Prostate gland (tissue), 2 donors: ENCODE measurements at regions not wholly inside any gene's neighbourhood (a gene's known extent, or its start where the extent isn't known, plus 50 kb on each side); places are given as distances from the start of the nearest gene placed in this dataset.
A peak's percentile ranks its signal among the peaks of the same experiment; 100 is the strongest.

Experiments used
- DNase-seq: peaks from one replicate; pipeline ENCODE4 v3.0.0-alpha.2; 2019; ENCODE audit warnings: low spot score
- H3K27ac ChIP-seq, 2 donors: fragments of 200-600 bp; sonication (generic); 2 replicates each; pipeline ENCODE4 v1.5.1; 2017 to 2019
- H3K27me3 ChIP-seq: fragments of 200-600 bp; sonication (generic); replicated peaks from 2 replicates; pipeline ENCODE4 v1.5.1; 2019; ENCODE audit not compliant: insufficient read depth
- H3K36me3 ChIP-seq, 2 donors: fragments of 200-600 bp; sonication (generic); 1 replicate in 1 of 2; 2 replicates in 1 of 2; pipeline versions ENCODE4 v1.5.1 to v1.8.1; 2017 to 2019
- H3K4me1 ChIP-seq: fragments of 200-600 bp; sonication (generic); replicated peaks from 2 replicates; pipeline ENCODE4 v1.5.1; 2019
- H3K4me3 ChIP-seq, 2 donors: fragments of 200-600 bp; sonication (generic); 2 replicates each; pipeline ENCODE4 v1.5.1; 2017 to 2019
- H3K9me3 ChIP-seq: fragments of 200-600 bp; sonication (generic); 2 replicates; pipeline ENCODE4 v1.5.1; 2017
- POLR2A ChIP-seq: fragments of 450-650 bp; IDR thresholded peaks from one replicate; pipeline ENCODE4 v1.6.1; 2016; ENCODE audit warnings: antibody characterized with exemption, mild to moderate bottlenecking
- POLR2AphosphoS5 ChIP-seq: sonication (generic); formaldehyde crosslinking; IDR thresholded peaks from one replicate; pipeline ENCODE4 v1.6.1; 2017; ENCODE audit warnings: antibody characterized with exemption
- WGBS: methylation state at CpG from one replicate; pipeline ENCODE4 v1.1.5; 2018; 5-methylcytosine and 5-hydroxymethylcytosine counted together
- intact Hi-C: fragments of 100-400 bp; cut with DNase I; formaldehyde crosslinking; loops from one replicate; pipeline ENCODE4 v1.14.2; 2022
- TF ChIP-seq, protein P1 (sequence below), 4 experiments: fragments of 200-600 bp in 2 of 4; fragments of 450-650 bp in 2 of 4; sonication (generic) in 2 of 4; IDR thresholded peaks; 1 replicate in 3 of 4; 2 replicates in 1 of 4; pipeline ENCODE4 v1.5.1; 2016 to 2019; ENCODE audit warnings: antibody characterized with exemption in 4 of 4, mild to moderate bottlenecking in 2 of 4, moderate library complexity in 2 of 4

DNA sequence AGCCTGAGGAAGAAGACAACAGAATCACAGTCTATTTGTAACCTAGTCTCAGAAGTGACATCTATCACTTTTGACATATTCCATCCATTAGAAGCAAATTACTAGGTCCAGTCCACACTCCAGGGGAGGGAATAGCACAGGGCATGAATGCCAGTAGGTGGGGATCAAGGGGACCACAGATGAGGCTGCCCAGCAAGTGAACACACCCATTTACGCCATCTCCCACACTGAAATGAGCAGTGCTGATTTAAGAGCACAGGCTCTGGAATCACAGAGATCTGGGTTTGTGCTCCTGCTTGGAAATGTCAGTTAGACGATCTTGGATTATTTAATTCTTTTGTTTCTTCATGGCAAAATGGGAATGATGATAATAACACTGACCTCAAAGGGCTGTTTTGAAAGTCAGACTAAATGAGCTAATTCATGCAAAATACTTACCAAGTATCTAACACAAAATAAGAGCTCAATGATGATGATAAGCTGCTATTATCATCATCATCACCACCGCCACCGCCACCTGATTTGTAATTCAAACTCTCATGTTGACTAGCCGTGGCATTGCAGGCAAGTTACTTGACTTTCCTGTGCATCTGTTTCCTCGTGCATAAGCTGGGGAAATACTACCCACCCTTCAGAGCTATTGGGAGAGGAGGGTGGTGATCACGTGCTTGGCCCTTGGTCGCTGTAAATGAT is 138.9 kb upstream of the KLF14 start:
- Histone ChIP-seq H3K9me3 (no peaks in the 10 kb centered on the region), H3K36me3 (peaks cover 0 to 3% of the 10 kb centered on the region in 2 donors), H3K4me1 (no peaks in the 10 kb centered on the region), H3K27ac (no peak overlapping the region), H3K27me3 (no peaks in the 10 kb centered on the region), H3K4me3 (no peak overlapping the region)
- DNase-seq: no peak
- WGBS: 80% methylated on average over 8 of the region's 8 CpGs
- intact Hi-C loops: no loop called here
- TF ChIP-seq, protein P1, sequence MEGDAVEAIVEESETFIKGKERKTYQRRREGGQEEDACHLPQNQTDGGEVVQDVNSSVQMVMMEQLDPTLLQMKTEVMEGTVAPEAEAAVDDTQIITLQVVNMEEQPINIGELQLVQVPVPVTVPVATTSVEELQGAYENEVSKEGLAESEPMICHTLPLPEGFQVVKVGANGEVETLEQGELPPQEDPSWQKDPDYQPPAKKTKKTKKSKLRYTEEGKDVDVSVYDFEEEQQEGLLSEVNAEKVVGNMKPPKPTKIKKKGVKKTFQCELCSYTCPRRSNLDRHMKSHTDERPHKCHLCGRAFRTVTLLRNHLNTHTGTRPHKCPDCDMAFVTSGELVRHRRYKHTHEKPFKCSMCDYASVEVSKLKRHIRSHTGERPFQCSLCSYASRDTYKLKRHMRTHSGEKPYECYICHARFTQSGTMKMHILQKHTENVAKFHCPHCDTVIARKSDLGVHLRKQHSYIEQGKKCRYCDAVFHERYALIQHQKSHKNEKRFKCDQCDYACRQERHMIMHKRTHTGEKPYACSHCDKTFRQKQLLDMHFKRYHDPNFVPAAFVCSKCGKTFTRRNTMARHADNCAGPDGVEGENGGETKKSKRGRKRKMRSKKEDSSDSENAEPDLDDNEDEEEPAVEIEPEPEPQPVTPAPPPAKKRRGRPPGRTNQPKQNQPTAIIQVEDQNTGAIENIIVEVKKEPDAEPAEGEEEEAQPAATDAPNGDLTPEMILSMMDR (IDR thresholded peaks at IDR 0.05): no peak
- TF ChIP-seq POLR2A: no peak

DNA sequence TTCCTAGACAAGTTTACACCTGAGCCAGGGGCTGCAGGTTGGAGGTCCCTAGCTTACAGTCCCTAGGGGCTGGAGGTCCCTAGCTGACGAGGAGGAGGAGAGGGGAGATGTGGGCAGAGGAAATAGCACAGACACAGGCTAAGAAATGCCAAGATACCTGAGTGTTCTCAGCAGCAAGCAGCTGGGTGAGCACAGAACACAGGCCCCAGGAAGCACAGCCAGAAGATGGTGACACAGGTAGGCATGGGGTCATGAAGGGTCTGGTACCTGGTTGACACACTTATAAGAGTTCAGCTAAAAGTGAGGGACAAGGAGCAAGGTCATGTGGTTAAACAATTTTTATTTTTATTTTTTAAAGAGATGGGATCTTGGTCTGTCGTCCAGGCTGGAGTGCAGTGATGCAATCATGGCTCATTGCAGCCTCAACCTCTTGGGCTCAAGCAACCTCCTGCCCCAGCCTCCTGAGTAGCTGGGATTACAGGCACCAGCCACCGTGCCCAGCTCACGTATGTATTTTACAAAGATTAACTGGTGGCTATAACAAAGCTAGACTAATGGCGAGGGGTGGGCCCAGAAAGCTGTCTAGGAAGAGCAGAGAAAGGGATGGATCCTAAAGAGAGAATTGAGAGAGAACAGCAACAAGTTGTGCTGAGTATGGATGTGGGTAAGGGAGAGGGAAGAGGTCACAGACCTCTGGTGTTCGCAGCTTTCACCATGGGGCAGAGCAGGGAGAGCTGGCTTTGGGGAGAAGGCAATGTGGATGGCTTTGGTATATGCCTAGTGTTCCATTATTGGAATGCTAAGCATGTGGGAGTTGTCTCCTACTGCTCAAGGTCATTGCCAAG is 140.3 kb upstream of the KLF14 start:
- no peak for TF ChIP-seq POLR2AphosphoS5
- TF ChIP-seq POLR2A: no peak
- TF ChIP-seq, protein P1 (IDR thresholded peaks at IDR 0.05): no peak
- no peaks in the 10 kb centered on the region for H3K4me1 ChIP-seq
- intact Hi-C loops: no loop called here
- 96% methylated on average over 6 of the region's 6 CpGs for WGBS
- DNase-seq: no peak
- H3K27ac ChIP-seq: no peak overlapping the region
- no peaks in the 10 kb centered on the region for H3K27me3 ChIP-seq
- no peaks in the 10 kb centered on the region for H3K9me3 ChIP-seq
- peaks cover 0 to 4% of the 10 kb centered on the region in 2 donors for H3K36me3 ChIP-seq
- no peak overlapping the region for H3K4me3 ChIP-seq

DNA sequence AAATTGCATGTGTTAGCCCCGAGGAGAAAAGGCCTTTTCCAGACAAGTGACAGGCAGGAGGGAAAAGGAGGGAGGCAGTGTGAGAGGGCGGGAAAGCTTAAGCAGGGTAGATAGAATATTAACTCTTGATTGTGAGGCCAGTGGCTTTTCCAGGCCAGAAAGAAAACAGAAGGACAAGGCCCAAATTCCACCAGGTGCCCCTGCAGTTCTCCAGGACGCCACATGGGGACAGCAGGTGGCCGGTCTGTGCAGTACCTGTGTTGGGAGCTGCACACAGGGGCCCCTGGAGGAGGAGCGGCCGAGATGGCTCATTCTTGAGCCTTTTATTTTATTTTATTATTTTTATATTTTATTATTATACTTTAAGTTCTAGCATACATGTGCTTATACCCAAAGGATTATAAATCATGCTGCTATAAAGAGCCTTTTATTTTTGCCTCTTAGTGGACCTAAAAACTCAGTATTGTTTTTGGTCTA is 141.3 kb upstream of the KLF14 start:
- DNase-seq: no peak
- 19% methylated on average over 6 of the region's 6 CpGs for WGBS
- Histone ChIP-seq H3K9me3 (no peaks in the 10 kb centered on the region), H3K27me3 (no peaks in the 10 kb centered on the region), H3K4me1 (no peaks in the 10 kb centered on the region), H3K27ac (no peak overlapping the region), H3K4me3 (no peak overlapping the region), H3K36me3 (peaks cover 0 to 4% of the 10 kb centered on the region in 2 donors)
- intact Hi-C loops: no loop called here
- TF ChIP-seq, protein P1 (IDR thresholded peaks at IDR 0.05): peak; percentile 66 to 82 (median 75)
- TF ChIP-seq POLR2AphosphoS5: no peak

DNA sequence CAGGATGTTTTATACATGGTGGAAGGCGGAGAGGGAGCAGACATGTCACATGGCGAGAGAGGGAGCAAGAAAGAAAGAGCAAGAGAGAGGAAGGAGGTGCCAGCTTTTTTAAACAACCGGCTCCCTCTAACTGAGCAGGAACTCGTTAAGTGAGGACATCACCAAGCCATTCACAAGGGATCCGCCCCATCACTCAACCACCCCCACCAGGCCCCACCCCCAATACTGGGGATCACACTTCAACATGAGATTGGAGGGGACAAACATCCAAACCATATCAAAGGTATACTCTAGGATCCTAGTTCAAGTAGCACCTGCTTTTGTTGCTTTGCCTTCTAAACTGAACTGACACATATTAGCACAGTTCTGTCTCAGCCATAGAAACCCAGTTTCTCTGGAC is 141.9 kb upstream of the KLF14 start:
- Histone ChIP-seq H3K9me3 (no peaks in the 10 kb centered on the region), H3K27ac (no peak overlapping the region), H3K36me3 (peaks cover 0 to 4% of the 10 kb centered on the region in 2 donors), H3K4me1 (no peaks in the 10 kb centered on the region), H3K27me3 (no peaks in the 10 kb centered on the region), H3K4me3 (no peak overlapping the region)
- intact Hi-C loops: no loop called here
- no peak for DNase-seq
- 79% methylated on average over 5 of the region's 5 CpGs for WGBS
- TF ChIP-seq POLR2AphosphoS5: no peak

DNA sequence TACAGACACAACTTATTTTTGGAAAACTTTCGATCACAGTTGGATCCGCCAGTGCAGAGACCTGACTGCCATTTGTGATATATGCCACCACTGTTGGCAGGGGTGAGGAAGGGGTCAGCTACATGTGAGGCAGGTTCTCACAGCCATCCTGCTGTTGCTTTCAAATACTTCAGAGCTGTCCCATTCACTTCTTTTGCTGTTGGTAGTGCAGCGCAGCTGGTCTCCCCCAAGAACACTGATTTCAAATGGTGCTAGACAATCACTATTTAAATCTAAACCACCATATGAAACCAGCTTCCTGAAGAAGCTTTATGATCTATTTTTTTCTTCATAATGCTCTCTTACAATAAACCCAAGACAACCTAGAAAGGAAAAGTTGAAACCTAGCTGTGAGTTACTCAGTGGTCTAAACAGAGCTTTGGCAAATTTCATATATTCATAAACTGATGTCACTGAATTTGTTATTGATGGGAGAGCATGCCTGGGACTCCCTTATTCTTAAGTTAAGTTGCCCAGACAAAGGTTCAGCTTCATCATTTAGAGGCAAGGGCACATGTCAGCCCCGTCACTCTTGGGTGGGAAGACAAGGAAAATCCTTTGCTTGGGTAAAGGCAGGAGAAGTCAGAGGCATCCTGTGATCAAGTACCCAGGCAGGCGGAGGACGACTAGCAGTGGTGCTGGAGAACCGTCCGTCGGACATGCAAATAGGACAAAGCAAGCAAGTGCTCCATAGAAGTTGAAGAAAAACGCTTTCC is 143.4 kb upstream of the KLF14 start:
- WGBS: 93% methylated on average over 10 of the region's 10 CpGs
- H3K27ac ChIP-seq: no peak overlapping the region
- intact Hi-C loops: no loop called here
- TF ChIP-seq, protein P1 (IDR thresholded peaks at IDR 0.05): no peak
- no peak for TF ChIP-seq POLR2AphosphoS5
- no peak for TF ChIP-seq POLR2A
- no peaks in the 10 kb centered on the region for H3K4me1 ChIP-seq
- no peak for DNase-seq
- no peaks in the 10 kb centered on the region for H3K27me3 ChIP-seq
- H3K4me3 ChIP-seq: no peak overlapping the region
- H3K36me3 ChIP-seq: peaks cover 0 to 4% of the 10 kb centered on the region in 2 donors
- no peaks in the 10 kb centered on the region for H3K9me3 ChIP-seq
